IMR-90 (cell line): ENCODE measurements at regions not wholly inside any gene's neighbourhood (a gene's known extent, or its start where the extent isn't known, plus 50 kb on each side); places are given as distances from the start of the nearest gene placed in this dataset.

Experiments
- BHLHE40 ChIP-seq: fragments of 150-350 bp; IDR thresholded peaks from 2 replicates; pipeline ENCODE4 v1.6.1; 2016; ENCODE audit warnings: mild to moderate bottlenecking, low read depth, low read length
- CHD1 ChIP-seq: IDR thresholded peaks from 2 replicates; pipeline ENCODE4 v1.6.1; 2012; ENCODE audit warnings: low read depth, low read length, improper control_type of control experiment
- ELK1 ChIP-seq: fragments of 150-350 bp; IDR thresholded peaks from 2 replicates; pipeline ENCODE4 v1.6.1; 2016; ENCODE audit warnings: low read depth, mild to moderate bottlenecking, low read length, moderate library complexity, borderline replicate concordance
- MAFK ChIP-seq: IDR thresholded peaks from 2 replicates; pipeline ENCODE4 v1.6.1; 2012; ENCODE audit warnings: low read depth, low read length, improper control_type of control experiment
- MAZ ChIP-seq: IDR thresholded peaks from 2 replicates; pipeline ENCODE4 v1.6.1; 2012; ENCODE audit warnings: low read depth, mild to moderate bottlenecking, low read length, improper control_type of control experiment, moderate library complexity, borderline replicate concordance
- POLR2A ChIP-seq: IDR thresholded peaks from 2 replicates; pipeline ENCODE4 v1.6.1; 2012; ENCODE audit warnings: mild to moderate bottlenecking, low read depth, low read length
- RAD21 ChIP-seq: IDR thresholded peaks from 2 replicates; pipeline ENCODE4 v1.6.1; 2012; ENCODE audit warnings: low read length, improper control_type of control experiment
- RCOR1 ChIP-seq: IDR thresholded peaks from 2 replicates; pipeline ENCODE4 v1.6.1; 2012; ENCODE audit warnings: mild to moderate bottlenecking, low read length, improper control_type of control experiment; ENCODE audit not compliant: insufficient replicate concordance
- TF ChIP-seq, protein P1 (sequence below): conservative IDR thresholded peaks from 2 replicates; pipeline ENCODE4 v1.5.1; 2012; ENCODE audit warnings: mild to moderate bottlenecking, low read depth, low read length, improper control_type of control experiment
- TF ChIP-seq, protein P2 (sequence below): fragments of 150-350 bp; IDR thresholded peaks from 2 replicates; pipeline ENCODE4 v1.6.1; 2017; ENCODE audit warnings: mild to moderate bottlenecking, antibody characterized with exemption, low read length, low read depth

GRCh38 chr5:168047669-168048111 lies 243.8 kb upstream of the WWC1 start:
- TF ChIP-seq, protein P1, sequence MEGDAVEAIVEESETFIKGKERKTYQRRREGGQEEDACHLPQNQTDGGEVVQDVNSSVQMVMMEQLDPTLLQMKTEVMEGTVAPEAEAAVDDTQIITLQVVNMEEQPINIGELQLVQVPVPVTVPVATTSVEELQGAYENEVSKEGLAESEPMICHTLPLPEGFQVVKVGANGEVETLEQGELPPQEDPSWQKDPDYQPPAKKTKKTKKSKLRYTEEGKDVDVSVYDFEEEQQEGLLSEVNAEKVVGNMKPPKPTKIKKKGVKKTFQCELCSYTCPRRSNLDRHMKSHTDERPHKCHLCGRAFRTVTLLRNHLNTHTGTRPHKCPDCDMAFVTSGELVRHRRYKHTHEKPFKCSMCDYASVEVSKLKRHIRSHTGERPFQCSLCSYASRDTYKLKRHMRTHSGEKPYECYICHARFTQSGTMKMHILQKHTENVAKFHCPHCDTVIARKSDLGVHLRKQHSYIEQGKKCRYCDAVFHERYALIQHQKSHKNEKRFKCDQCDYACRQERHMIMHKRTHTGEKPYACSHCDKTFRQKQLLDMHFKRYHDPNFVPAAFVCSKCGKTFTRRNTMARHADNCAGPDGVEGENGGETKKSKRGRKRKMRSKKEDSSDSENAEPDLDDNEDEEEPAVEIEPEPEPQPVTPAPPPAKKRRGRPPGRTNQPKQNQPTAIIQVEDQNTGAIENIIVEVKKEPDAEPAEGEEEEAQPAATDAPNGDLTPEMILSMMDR = no peak
- TF ChIP-seq POLR2A (no peak), RAD21 (no peak), ELK1 (no peak), MAZ (no peak), BHLHE40 (no peak), CHD1 (no peak), MAFK (no peak), RCOR1 (no peak)
- TF ChIP-seq, protein P2, sequence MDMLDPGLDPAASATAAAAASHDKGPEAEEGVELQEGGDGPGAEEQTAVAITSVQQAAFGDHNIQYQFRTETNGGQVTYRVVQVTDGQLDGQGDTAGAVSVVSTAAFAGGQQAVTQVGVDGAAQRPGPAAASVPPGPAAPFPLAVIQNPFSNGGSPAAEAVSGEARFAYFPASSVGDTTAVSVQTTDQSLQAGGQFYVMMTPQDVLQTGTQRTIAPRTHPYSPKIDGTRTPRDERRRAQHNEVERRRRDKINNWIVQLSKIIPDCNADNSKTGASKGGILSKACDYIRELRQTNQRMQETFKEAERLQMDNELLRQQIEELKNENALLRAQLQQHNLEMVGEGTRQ = no peak
